DND-41 (cell line): ENCODE measurements at regions not wholly inside any gene's neighbourhood (a gene's known extent, or its start where the extent isn't known, plus 50 kb on each side); places are given as distances from the start of the nearest gene placed in this dataset.

Experiments
- ATAC-seq: fragments of 200-7000 bp; cut with Tn5 transposase; 3 replicates; pipeline ENCODE4 v1.9.1; 2021; ENCODE audit warnings: low read depth; ENCODE audit not compliant: insufficient read depth
- DNase-seq: peaks from one replicate; pipeline ENCODE4 v3.0.0-alpha.2; 2020
- H2AFZ ChIP-seq: 2 replicates; pipeline ENCODE4 v1.6.0; 2012; ENCODE audit warnings: low read depth, low read length
- H3K27ac ChIP-seq: 2 replicates; pipeline ENCODE4 v1.5.1; 2012; ENCODE audit warnings: low read length, inconsistent platforms
- H3K27me3 ChIP-seq: fragments of 200-600 bp; sonication (generic); 2 replicates; pipeline ENCODE4 v1.6.0; 2012; ENCODE audit warnings: low read length, mild to moderate bottlenecking, inconsistent platforms; ENCODE audit not compliant: insufficient read depth, poor library complexity
- H3K36me3 ChIP-seq: 2 replicates; pipeline ENCODE4 v1.5.1; 2012; ENCODE audit warnings: low read length, inconsistent platforms; ENCODE audit not compliant: insufficient read depth
- H3K4me1 ChIP-seq: 2 replicates; pipeline ENCODE4 v1.5.1; 2012; ENCODE audit warnings: mild to moderate bottlenecking, low read length; ENCODE audit not compliant: insufficient read depth
- H3K4me2 ChIP-seq: 2 replicates; pipeline ENCODE4 v1.6.0; 2012; ENCODE audit warnings: mild to moderate bottlenecking, moderate library complexity, low read length, inconsistent platforms; ENCODE audit not compliant: insufficient read depth
- H3K4me3 ChIP-seq, 2 experiments: fragments of 200-600 bp in 1 of 2; shearing (Covaris generic) in 1 of 2; 2 replicates each; pipeline ENCODE4 v1.5.1; 2012 to 2016; ENCODE audit warnings: inconsistent platforms in 2 of 2, low read length in 2 of 2, mild to moderate bottlenecking in 2 of 2, low read depth in 1 of 2, moderate library complexity in 1 of 2
- H3K79me2 ChIP-seq: 2 replicates; pipeline ENCODE4 v1.6.0; 2012; ENCODE audit warnings: low read length, inconsistent platforms; ENCODE audit not compliant: insufficient read depth
- H3K9ac ChIP-seq: 2 replicates; pipeline ENCODE4 v1.6.0; 2012; ENCODE audit warnings: low read depth, mild to moderate bottlenecking, inconsistent platforms, low read length, moderate library complexity
- H3K9me3 ChIP-seq: 2 replicates; pipeline ENCODE4 v1.5.1; 2012; ENCODE audit warnings: low read length, moderate library complexity, mild to moderate bottlenecking, inconsistent platforms; ENCODE audit not compliant: insufficient read depth, severe bottlenecking
- H4K20me1 ChIP-seq: 2 replicates; pipeline ENCODE4 v1.6.0; 2012; ENCODE audit warnings: low read length; ENCODE audit not compliant: insufficient read depth
- EZH2 ChIP-seq: IDR thresholded peaks from 3 replicates; pipeline ENCODE4 v1.6.1; 2012; ENCODE audit warnings: borderline replicate concordance, low read depth, mild to moderate bottlenecking, moderate library complexity, low read length, inconsistent platforms; ENCODE audit not compliant: severe bottlenecking
- TF ChIP-seq, protein P1 (sequence below): IDR thresholded peaks from 2 replicates; pipeline ENCODE4 v1.5.1; 2012; ENCODE audit warnings: borderline replicate concordance, low read length, moderate library complexity, mild to moderate bottlenecking; ENCODE audit not compliant: poor library complexity, severe bottlenecking; ENCODE audit errors: extremely low read depth

DNA sequence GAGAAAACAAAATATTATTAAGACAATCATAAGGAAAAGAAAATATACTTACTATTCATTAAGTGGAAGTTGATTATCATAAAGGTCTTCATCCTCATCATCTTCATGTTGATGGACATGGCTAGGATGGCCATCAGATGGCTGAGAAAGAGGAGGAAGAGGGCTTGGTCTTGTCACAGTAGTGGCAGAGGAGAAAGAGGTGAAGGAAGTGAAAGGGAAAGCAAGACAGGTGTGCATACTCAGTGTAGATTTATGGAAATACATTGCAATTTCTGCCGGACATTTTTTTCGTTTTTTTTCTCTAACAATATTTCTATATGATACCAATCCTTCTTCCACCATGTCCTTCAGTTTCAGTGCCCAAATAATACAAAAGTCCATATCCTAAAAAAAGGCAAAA lies 1409.8 kb downstream of the PCDH7 start:
- Histone ChIP-seq H3K9me3 (no peaks in the 10 kb centered on the region), H3K4me1 (no peaks in the 10 kb centered on the region), H3K27me3 (no peaks in the 10 kb centered on the region), H3K4me3 (no peak overlapping the region), H3K36me3 (no peaks in the 10 kb centered on the region), H3K27ac (no peak overlapping the region), H3K79me2 (no peaks in the 10 kb centered on the region), H4K20me1 (no peaks in the 10 kb centered on the region), H3K4me2 (no peak overlapping the region), H3K9ac (no peak overlapping the region), H2AFZ (no peak overlapping the region)
- no peak for DNase-seq
- no peak for ATAC-seq
- no peak for TF ChIP-seq EZH2
- TF ChIP-seq, protein P1, sequence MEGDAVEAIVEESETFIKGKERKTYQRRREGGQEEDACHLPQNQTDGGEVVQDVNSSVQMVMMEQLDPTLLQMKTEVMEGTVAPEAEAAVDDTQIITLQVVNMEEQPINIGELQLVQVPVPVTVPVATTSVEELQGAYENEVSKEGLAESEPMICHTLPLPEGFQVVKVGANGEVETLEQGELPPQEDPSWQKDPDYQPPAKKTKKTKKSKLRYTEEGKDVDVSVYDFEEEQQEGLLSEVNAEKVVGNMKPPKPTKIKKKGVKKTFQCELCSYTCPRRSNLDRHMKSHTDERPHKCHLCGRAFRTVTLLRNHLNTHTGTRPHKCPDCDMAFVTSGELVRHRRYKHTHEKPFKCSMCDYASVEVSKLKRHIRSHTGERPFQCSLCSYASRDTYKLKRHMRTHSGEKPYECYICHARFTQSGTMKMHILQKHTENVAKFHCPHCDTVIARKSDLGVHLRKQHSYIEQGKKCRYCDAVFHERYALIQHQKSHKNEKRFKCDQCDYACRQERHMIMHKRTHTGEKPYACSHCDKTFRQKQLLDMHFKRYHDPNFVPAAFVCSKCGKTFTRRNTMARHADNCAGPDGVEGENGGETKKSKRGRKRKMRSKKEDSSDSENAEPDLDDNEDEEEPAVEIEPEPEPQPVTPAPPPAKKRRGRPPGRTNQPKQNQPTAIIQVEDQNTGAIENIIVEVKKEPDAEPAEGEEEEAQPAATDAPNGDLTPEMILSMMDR = no peak

- ATAC-seq = no peak
- H3K9ac ChIP-seq = no peak overlapping the region
- no peaks in the 10 kb centered on the region for H3K9me3 ChIP-seq
- H3K79me2 ChIP-seq = no peaks in the 10 kb centered on the region
- H3K27ac ChIP-seq = no peak overlapping the region
- no peaks in the 10 kb centered on the region for H3K4me1 ChIP-seq
- TF ChIP-seq, protein P1 = no peak
- no peak for TF ChIP-seq EZH2
- DNase-seq = no peak
- no peak overlapping the region for H3K4me3 ChIP-seq
- no peaks in the 10 kb centered on the region for H3K27me3 ChIP-seq
- H2AFZ ChIP-seq = no peak overlapping the region
- H4K20me1 ChIP-seq = no peaks in the 10 kb centered on the region
- H3K36me3 ChIP-seq = no peaks in the 10 kb centered on the region
- no peak overlapping the region for H3K4me2 ChIP-seq
Measured at GRCh38 chr4:32133141-32133540, 1413.0 kb downstream of the PCDH7 start.

GRCh38 chr4:32133734-32134133 lies 1413.6 kb downstream of the PCDH7 start:
- TF ChIP-seq, protein P1 = no peak
- TF ChIP-seq EZH2 = no peak
- Histone ChIP-seq H3K27me3 (no peaks in the 10 kb centered on the region), H4K20me1 (no peaks in the 10 kb centered on the region), H3K4me2 (no peak overlapping the region), H3K79me2 (no peaks in the 10 kb centered on the region), H3K27ac (no peak overlapping the region), H3K9ac (no peak overlapping the region), H3K4me3 (no peak overlapping the region), H3K9me3 (no peaks in the 10 kb centered on the region), H3K4me1 (no peaks in the 10 kb centered on the region), H2AFZ (no peak overlapping the region), H3K36me3 (no peaks in the 10 kb centered on the region)
- DNase-seq (no peak), ATAC-seq (no peak)

DNA sequence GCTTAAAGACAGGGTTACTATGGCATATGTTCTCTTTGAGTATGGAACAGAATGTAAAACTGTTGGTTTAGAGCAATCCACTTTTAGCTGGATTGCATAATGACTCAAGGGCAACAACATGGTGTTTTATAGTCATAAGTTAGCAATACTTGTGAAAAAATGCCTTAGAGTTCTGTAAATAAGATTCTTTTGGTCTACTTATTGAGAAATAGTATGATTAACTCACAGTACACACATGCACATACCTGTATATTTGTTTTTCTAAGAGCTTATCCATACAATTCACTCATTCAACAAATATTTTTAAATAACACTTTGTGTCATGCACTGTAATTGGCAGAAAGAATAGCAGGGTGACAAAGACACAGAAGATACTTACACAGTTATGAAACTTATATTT lies 1415.5 kb downstream of the PCDH7 start:
- no peaks in the 10 kb centered on the region for H3K79me2 ChIP-seq
- no peaks in the 10 kb centered on the region for H3K9me3 ChIP-seq
- no peak overlapping the region for H3K4me2 ChIP-seq
- no peak for ATAC-seq
- no peaks in the 10 kb centered on the region for H4K20me1 ChIP-seq
- no peak for DNase-seq
- H3K36me3 ChIP-seq = no peaks in the 10 kb centered on the region
- no peaks in the 10 kb centered on the region for H3K4me1 ChIP-seq
- H2AFZ ChIP-seq = no peak overlapping the region
- no peaks in the 10 kb centered on the region for H3K27me3 ChIP-seq
- no peak overlapping the region for H3K9ac ChIP-seq
- H3K27ac ChIP-seq = no peak overlapping the region
- no peak for TF ChIP-seq EZH2
- TF ChIP-seq, protein P1 = no peak
- H3K4me3 ChIP-seq = no peak overlapping the region
